Activated B cell treated with CpG ODN at 0.5 μM for 24 hours (primary cell): ENCODE measurements at regions not wholly inside any gene's neighbourhood (a gene's known extent, or its start where the extent isn't known, plus 50 kb on each side); places are given as distances from the start of the nearest gene placed in this dataset.

Experiments used
- ATAC-seq: fragments of 200-7000 bp; cut with Tn5 transposase; one replicate; pipeline ENCODE4 v1.10.0; 2021; ENCODE audit warnings: low read depth, mild to moderate bottlenecking, moderate library complexity
- CTCF ChIA-PET: fragments of 350-600 bp; sonication (Branson Sonifier 250); formaldehyde crosslinking; loops from one replicate; lab custom pipeline; 2021; ENCODE audit warnings: antibody characterized with exemption; lab: Charles Lee
- POLR2A ChIA-PET: fragments of 350-600 bp; sonication (Branson Sonifier 250); formaldehyde crosslinking; loops from one replicate; lab custom pipeline; 2021; ENCODE audit warnings: antibody characterized with exemption; lab: Charles Lee
- DNase-seq: peaks from one replicate; pipeline ENCODE4 v3.0.0; 2022
- H3K27ac Mint-ChIP-seq: one replicate; pipeline ENCODE4 v1.8.0; 2020; ENCODE audit warnings: mixed read lengths
- H3K27me3 Mint-ChIP-seq: one replicate; pipeline ENCODE4 v1.8.0; 2021; ENCODE audit warnings: mixed read lengths
- H3K36me3 Mint-ChIP-seq: one replicate; pipeline ENCODE4 v1.8.0; 2021; ENCODE audit warnings: low read depth, mixed read lengths
- H3K4me1 Mint-ChIP-seq: one replicate; pipeline ENCODE4 v1.8.0; 2021; ENCODE audit warnings: mixed read lengths
- H3K4me3 Mint-ChIP-seq: one replicate; pipeline ENCODE4 v1.8.0; 2020; ENCODE audit warnings: mild to moderate bottlenecking, mixed read lengths
- H3K9me3 Mint-ChIP-seq: one replicate; pipeline ENCODE4 v1.8.0; 2020; ENCODE audit warnings: mixed read lengths
- CTCF ChIP-seq: fragments of 200-600 bp; IDR thresholded peaks from one replicate; pipeline ENCODE4 v1.8.0; 2022; ENCODE audit warnings: antibody characterized with exemption, mild to moderate bottlenecking
- intact Hi-C: fragments of 100-400 bp; cut with micrococcal nuclease; formaldehyde crosslinking; loops from one replicate; pipeline ENCODE4 v1.15.1; 2024

GRCh38 chr3:135310317-135310716, 515.3 kb downstream of the EPHB1 start:
- ATAC-seq (no peak), DNase-seq (no peak)
- Mint-ChIP-seq H3K36me3 (no peaks in the 10 kb centered on the region), H3K4me3 (no peak overlapping the region), H3K27ac (no peak overlapping the region), H3K27me3 (no peaks in the 10 kb centered on the region), H3K4me1 (no peaks in the 10 kb centered on the region), H3K9me3 (no peaks in the 10 kb centered on the region)
- CTCF ChIA-PET = no interaction called here
- POLR2A ChIA-PET = no interaction called here
- TF ChIP-seq CTCF = no peak
- intact Hi-C loops = no loop called here

- CTCF ChIA-PET = no interaction called here
- DNase-seq (no peak), ATAC-seq (no peak)
- no peaks in the 10 kb centered on the region for H3K36me3 Mint-ChIP-seq
- intact Hi-C loops = no loop called here
- H3K27ac Mint-ChIP-seq = no peak overlapping the region
- no peak for TF ChIP-seq CTCF
- H3K27me3 Mint-ChIP-seq = no peaks in the 10 kb centered on the region
- H3K4me1 Mint-ChIP-seq = no peaks in the 10 kb centered on the region
- no peaks in the 10 kb centered on the region for H3K9me3 Mint-ChIP-seq
- no peak overlapping the region for H3K4me3 Mint-ChIP-seq
- POLR2A ChIA-PET = no interaction called here
Measured at GRCh38 chr3:135311699-135312098, 516.6 kb downstream of the EPHB1 start.

- no peak for DNase-seq
- no peak for TF ChIP-seq CTCF
- ATAC-seq = no peak
- no peaks in the 10 kb centered on the region for H3K9me3 Mint-ChIP-seq
- H3K4me3 Mint-ChIP-seq = no peak overlapping the region
- H3K4me1 Mint-ChIP-seq = no peaks in the 10 kb centered on the region
- intact Hi-C loops = no loop called here
- no peak overlapping the region for H3K27ac Mint-ChIP-seq
- POLR2A ChIA-PET = no interaction called here
- H3K27me3 Mint-ChIP-seq = no peaks in the 10 kb centered on the region
- CTCF ChIA-PET = no interaction called here
- no peaks in the 10 kb centered on the region for H3K36me3 Mint-ChIP-seq
Measured at GRCh38 chr3:135314237-135314636, 519.2 kb downstream of the EPHB1 start.

GRCh38 chr3:135324301-135324700, 529.2 kb downstream of the EPHB1 start:
- ATAC-seq (no peak), DNase-seq (no peak)
- ChIA-PET POLR2A (no interaction called here), CTCF (no interaction called here)
- Mint-ChIP-seq H3K36me3 (no peaks in the 10 kb centered on the region), H3K9me3 (no peaks in the 10 kb centered on the region), H3K4me3 (no peak overlapping the region), H3K27ac (no peak overlapping the region), H3K27me3 (no peaks in the 10 kb centered on the region), H3K4me1 (no peaks in the 10 kb centered on the region)
- no peak for TF ChIP-seq CTCF
- intact Hi-C loops = no loop called here

GRCh38 chr3:135325096-135325495, 530.0 kb downstream of the EPHB1 start:
- Mint-ChIP-seq H3K9me3 (no peaks in the 10 kb centered on the region), H3K36me3 (no peaks in the 10 kb centered on the region), H3K4me1 (no peaks in the 10 kb centered on the region), H3K27me3 (no peaks in the 10 kb centered on the region), H3K27ac (no peak overlapping the region), H3K4me3 (no peak overlapping the region)
- no peak for ATAC-seq
- intact Hi-C loops = no loop called here
- CTCF ChIA-PET = no interaction called here
- POLR2A ChIA-PET = no interaction called here
- DNase-seq = no peak
- TF ChIP-seq CTCF = no peak
